ENCODE measurements at regions not wholly inside any gene's neighbourhood (a gene's known extent, or its start where the extent isn't known, plus 50 kb on each side); places are given as distances from the start of the nearest gene placed in this dataset.

GRCh38 chr4:188911707-188912106, 772.5 kb downstream of the TRIML1 start:
- TF ChIP-seq CTCF (IDR thresholded peaks at IDR 0.05; ENCODE audit: insufficient read depth, low read depth, low read length, missing control alignments): no peak

GRCh38 chr4:188915175-188915574, 775.9 kb downstream of the TRIML1 start:
- no peak for TF ChIP-seq CTCF (IDR thresholded peaks at IDR 0.05; ENCODE audit: insufficient read depth, low read depth, low read length, missing control alignments)
- H3K4me3 ChIP-seq (ENCODE audit: low read depth, low read length): no peak overlapping the region
- DNase-seq (ENCODE audit: low read depth): no peak

More at GRCh38 chr4:188911707-188912106, 772.5 kb downstream of the TRIML1 start:
- H3K4me3 ChIP-seq (ENCODE audit: low read depth, low read length): no peak overlapping the region
- no peak for DNase-seq (ENCODE audit: low read depth)

GRCh38 chr4:188918787-188919186, 779.5 kb downstream of the TRIML1 start:
- no peak overlapping the region for H3K4me3 ChIP-seq (ENCODE audit: low read depth, low read length)
- DNase-seq (ENCODE audit: low read depth): no peak
- no peak for TF ChIP-seq CTCF (IDR thresholded peaks at IDR 0.05; ENCODE audit: insufficient read depth, low read depth, low read length, missing control alignments)

- no peak for DNase-seq (ENCODE audit: low read depth)
- TF ChIP-seq CTCF (IDR thresholded peaks at IDR 0.05; ENCODE audit: insufficient read depth, low read depth, low read length, missing control alignments): no peak
- H3K4me3 ChIP-seq (ENCODE audit: low read depth, low read length): no peak overlapping the region
These were observed 791.6 kb downstream of the TRIML1 start for GRCh38 chr4:188930822-188931221.

- no peak for TF ChIP-seq CTCF (IDR thresholded peaks at IDR 0.05; ENCODE audit: insufficient read depth, low read depth, low read length, missing control alignments)
- no peak overlapping the region for H3K4me3 ChIP-seq (ENCODE audit: low read depth, low read length)
- no peak for DNase-seq (ENCODE audit: low read depth)
These were observed 795.2 kb downstream of the TRIML1 start for GRCh38 chr4:188934320-188934962.

- DNase-seq (ENCODE audit: low read depth): no peak
- H3K4me3 ChIP-seq (ENCODE audit: low read depth, low read length): no peak overlapping the region
- TF ChIP-seq CTCF (IDR thresholded peaks at IDR 0.05; ENCODE audit: insufficient read depth, low read depth, low read length, missing control alignments): no peak
These were observed 802.4 kb downstream of the TRIML1 start for GRCh38 chr4:188941524-188942119.

- H3K4me3 ChIP-seq (ENCODE audit: low read depth, low read length): no peak overlapping the region
- DNase-seq (ENCODE audit: low read depth): no peak
These were observed 803.4 kb downstream of the TRIML1 start for GRCh38 chr4:188942606-188943005.

More at GRCh38 chr4:188942606-188943005, 803.4 kb downstream of the TRIML1 start:
- TF ChIP-seq CTCF (IDR thresholded peaks at IDR 0.05; ENCODE audit: insufficient read depth, low read depth, low read length, missing control alignments): no peak
